GM03348 (cell line): ENCODE measurements at regions not wholly inside any gene's neighbourhood (a gene's known extent, or its start where the extent isn't known, plus 50 kb on each side); places are given as distances from the start of the nearest gene placed in this dataset.

Experiments used
- DNase-seq: peaks from one replicate; pipeline ENCODE4 v3.0.0; 2012; ENCODE audit warnings: low spot score

DNA sequence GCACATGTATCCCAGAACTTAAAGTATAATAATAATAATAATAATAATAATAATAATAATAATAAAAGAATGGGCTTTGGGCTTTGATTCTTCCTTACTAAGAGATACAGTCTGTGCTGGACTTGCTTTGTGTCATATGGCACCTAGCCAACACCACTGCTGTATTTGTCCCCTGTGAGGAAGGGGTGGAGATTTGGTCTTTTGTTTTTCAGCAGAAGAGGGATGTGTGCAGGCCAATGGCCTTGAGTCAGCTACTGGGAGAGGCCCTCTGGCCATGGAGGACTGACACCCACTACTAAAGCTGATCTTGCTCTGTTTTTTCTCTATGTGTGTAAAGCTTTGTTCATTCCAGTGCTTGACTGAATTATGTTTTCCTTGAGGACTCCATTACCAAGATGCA, 573.0 kb upstream of the PCDH15 start:
- no peak for DNase-seq

DNA sequence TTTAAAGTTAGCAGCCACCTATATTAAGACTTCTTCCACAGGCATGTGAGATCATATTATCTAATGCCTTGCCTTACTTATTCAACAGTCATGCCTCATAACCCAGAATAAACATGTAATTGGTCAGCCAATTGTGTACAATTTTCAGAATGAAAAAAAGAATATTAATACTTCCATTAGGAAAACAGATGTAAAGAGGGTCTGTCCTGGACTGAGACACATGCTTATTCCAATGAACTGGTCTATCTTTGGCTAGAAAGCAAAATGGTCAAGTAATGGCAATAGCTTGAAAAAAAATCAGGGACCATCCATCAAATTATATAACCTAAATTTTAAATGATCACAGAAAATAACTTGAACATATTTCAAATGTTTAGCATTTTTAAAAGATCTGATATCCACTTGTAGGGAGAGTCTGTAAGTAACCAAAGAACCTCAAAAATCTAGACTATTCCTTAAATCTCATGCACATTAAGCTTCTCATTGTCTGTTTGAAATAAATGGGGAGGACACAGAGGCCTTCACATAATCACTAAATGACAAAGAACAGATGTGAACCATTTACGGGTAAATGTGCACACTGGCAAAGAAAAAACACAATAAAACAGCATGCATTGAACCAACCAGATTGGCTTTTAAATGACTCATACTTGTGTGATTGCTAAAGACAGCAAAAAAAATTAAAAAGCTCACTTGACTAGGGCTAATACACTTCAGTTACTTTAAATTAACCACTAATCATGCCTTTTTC, 568.8 kb upstream of the PCDH15 start:
- peak; percentile 6 for DNase-seq

DNA sequence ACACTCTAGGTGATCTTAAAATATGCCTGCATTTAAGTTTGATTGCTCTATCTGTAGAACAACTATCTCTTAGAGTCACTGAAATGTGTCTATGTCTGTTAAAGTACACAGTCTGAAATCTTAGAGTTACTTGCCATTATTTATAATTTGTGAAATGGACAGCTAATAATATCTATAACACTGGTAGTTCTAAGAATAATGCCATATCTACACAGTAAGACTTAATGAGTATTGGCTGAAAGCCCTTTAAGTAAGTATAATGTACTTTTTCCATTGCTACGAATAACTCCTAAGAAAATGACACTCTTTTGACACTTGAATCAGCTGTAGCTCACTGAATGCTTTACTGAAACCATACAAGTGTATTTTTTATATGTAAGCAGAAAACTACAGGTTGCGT, 567.4 kb upstream of the PCDH15 start:
- no peak for DNase-seq

DNA sequence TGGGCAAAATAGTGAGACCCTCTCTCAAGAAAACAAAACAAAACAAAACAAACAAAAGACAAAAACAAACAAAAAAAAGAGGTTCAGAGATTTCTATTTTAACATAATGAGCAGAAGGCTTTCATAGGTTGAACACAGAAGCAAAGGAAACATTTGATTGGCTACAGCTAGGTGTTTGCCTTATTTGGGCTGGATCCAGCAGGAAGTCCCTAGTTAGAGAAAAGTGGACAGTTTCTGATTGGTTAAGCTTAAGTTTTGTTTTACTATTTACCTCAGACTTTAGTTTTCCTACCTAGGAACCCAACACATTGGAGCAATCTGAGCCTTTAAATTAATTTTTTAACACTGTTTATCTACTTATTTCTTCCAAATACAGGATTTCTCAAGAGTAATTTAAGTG, 566.5 kb upstream of the PCDH15 start:
- DNase-seq: no peak

DNA sequence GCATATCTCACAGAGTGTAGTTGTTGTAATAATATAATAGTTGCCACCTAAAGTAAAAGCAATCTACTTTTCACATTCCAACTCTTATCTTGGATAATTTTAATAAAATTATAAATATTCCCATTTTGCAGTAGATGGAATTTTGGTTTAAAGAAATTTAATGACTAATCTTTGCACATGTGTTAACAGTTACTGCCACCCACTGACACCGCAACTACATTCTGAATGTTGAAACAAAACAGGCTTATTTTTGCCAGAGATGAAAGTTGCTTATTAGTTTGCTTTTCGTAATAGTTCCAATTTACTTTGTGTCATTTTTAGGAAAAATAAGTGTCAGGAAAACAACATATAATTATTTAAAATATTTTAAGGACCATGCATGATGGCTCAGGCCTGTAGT, 557.5 kb upstream of the PCDH15 start:
- peak; percentile 4 for DNase-seq

DNA sequence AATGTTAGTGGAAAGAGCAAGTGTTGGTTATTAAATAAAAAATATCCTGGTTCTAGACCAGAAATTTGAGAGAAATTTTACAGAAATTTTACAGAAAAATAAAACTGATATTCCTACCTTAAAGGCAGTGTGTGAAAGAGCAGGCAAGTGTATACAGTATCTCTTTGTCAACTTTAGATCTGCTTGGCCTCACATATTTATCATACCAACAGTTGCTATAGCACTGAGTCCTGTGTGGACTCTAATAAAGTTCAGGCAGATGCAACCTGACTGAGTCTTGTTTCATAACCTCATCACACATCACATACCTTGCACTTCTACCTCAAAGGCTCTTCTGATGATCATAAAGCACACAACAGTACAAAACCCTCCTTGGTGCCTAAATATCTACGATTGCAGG, 552.4 kb upstream of the PCDH15 start:
- no peak for DNase-seq

DNA sequence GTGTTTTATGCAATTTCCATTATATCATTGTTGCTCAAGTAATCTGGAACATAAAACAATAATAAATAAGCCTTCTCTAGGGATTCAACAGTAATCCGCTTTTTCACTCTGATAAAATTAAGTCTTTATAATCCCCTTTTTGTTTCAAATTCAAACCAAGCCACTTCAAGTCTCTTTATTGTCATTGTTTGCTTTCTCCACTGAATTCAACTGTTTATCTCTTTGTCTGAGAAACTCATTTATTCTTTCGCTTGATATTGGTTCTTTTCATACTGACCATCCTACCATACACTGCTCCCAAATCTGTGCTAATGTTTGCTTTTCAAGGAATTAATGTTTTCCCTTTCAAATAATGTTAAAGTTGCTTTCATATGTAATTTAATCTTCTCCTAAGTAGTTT, 550.4 kb upstream of the PCDH15 start:
- DNase-seq: no peak

DNA sequence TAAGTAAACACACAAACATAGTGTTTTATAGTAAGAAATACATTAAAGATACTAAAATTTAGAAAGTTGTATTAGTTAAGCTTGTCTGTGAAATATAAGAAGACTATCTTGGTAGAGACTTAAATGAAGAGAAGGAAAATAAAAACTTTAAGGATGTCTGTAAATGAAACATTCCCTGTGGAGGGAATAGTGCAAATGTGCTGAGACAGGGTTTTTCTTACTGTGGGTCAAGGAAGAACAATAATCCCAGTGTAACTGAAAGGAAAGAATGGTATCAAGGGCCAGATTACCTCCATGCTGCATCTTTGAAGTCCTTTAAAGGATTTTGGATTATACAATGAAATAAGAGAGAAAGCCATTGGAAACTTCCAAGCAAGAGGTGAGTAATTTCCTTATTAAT, 547.5 kb upstream of the PCDH15 start:
- DNase-seq: no peak

DNA sequence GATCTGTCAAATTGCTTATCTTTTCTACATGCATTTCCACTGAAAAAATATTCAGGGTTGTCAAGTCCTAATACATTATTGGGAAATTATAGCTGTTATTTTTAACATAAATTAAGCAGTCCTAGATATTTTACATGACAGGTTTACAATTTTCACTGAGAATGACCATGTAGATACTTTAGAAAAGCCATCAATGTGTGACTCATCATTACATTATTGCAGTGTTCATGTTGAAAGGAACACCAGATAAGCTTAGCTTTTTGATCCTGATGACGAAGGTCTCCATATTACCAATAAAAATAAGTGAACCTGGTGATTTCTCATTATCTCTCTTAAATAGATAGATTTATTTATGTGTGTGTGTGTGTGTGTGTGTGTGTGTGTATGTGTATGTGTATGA, 529.5 kb upstream of the PCDH15 start:
- no peak for DNase-seq

DNA sequence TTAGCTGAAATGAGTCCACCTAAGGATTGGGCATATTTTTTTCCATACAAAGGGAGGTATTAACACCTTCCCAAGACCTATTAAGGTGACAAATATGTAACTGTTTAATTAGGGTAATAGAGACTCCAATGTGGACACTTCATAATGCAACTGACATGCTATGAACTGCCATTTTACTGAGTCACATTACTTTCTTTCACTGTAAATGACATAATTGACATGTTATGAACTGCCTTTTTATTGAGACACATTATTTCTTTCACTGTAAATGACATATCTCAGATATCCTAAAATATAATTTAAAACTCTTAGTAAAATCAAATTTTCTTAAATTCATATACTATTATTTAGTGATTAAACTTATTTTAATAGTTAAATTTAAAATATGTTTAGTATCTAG, 528.8 kb upstream of the PCDH15 start:
- no peak for DNase-seq

DNA sequence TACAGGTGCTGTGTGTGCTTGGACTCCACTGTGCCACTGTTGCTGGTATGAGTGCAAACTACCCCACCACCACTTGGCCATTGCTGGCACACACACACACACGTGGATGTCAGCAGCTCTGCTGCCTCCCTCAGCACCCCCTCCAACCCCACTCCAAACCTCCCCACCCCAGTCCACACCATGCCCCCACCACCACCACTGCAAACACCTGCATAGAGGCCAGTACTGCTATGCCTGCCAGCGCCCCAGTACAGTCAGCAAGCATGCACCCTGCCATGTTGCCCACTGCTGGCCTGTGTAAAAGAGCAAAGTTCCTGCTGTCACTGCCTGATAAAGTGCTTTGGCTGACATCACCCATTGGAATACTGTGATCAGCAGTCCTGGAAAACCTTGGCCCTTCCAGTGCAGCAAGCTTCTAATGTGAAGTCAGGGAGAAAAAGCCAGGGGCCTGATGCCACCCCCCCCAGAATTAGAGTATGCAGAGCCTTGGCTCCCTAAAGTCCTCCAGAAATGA, 519.2 kb upstream of the PCDH15 start:
- no peak for DNase-seq

DNA sequence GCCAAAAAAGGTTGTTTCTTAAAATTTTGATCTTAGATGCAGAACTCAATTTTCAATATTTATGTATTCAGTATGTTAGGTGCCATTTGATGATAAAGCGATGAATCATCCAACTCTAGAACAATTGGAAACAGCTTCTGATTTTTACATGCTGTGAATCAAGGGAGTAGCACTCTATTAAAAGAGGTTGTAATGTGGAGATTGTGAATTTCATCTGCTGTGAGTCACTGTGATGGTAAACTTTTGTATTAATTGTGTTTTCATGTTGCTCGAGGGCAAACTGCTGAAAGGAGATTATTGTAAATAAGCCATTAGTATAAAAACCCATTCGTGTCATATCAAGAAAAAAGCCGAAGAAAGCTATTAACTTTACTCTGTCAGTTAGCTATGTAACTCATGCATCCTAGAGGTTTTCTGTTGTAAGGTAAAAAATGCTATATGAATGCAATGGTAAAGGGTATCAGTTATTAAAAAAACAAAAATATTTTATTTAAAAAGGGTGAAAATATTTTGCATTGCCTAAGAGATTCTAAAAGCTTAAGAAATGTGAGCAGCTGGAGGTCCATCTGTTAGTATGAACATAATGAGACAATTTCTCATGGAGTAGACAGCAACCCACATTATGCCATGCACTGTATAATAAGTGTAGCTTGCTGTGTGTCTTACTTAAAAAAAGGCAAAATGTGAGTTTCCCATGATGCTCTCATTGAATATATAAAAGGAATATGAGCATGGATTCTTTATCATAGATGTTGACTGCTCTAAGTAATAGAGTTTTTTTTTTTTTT, 511.0 kb upstream of the PCDH15 start:
- no peak for DNase-seq

DNA sequence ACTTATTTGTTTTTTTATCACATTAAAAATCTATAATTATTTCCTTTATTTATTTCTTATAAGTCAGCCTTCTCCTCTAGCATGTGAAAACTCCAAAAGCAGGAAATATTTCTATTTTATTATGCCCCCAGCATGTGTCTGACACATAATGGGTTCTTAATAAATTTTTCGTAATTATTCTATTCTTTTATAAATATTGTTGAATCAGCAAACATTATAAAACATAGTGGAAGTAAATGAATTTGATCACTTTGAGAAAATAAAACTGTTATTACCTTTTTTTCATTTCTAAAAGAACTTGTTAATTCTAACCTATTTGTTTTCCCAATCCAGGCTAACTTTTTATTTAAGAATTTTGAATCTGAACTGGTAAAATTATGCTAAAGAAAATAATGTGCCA, 509.1 kb upstream of the PCDH15 start:
- no peak for DNase-seq

DNA sequence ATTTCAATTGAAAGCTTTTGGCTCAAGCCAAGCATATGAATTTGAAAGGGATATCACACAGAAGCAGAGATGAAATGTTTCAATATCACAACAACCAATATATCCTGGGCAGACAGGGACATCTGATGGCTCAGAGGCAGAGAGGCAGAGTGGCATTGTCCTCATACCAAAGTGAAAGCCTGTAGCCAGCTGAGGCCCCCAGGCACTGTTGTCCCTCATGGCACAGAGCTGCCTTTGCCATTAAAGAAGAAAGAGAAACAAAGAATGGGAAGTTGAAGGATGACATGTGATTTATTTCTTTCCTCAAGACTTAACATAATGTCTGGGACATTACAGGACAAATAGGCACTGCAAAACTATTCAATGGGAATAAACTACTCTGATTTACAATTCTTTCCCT, 504.3 kb upstream of the PCDH15 start:
- DNase-seq: no peak

DNA sequence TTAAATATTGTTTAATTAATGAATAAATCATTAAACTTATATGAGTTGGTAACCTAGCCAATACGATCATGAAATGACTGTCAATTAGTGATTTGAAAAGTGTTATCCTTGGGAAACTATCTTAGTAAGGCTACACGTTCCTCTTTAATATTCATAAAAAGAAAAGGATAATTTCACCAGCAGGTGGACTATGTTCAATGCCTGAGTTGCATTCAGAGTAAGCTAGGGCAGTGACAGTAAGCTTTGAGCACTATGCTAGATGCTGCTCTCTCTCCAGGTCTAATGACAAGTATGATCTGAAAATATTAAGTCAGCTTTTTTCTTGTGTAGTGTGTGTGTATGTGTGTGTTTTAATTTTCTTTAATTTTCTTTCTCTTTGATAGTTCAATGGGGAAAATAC, 486.3 kb upstream of the PCDH15 start:
- no peak for DNase-seq

DNA sequence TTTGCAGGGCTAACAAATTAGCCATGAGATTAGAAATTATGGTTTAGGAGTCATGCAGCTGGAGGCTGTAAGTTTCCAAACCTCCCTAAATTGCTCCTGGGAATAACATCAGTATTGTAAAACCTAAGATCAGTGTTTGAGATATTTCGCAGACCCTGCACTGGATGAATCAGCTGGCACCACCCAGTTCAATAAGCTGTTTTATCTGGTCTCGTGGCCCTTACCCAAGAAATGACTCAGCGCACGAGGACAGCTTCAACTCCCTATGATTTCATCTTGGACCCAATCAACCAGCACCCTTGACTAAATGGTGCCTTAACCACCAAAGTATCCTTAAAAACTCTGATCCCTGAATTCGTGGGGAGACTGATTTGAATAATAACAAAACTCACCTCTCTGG, 482.0 kb upstream of the PCDH15 start:
- no peak for DNase-seq

DNA sequence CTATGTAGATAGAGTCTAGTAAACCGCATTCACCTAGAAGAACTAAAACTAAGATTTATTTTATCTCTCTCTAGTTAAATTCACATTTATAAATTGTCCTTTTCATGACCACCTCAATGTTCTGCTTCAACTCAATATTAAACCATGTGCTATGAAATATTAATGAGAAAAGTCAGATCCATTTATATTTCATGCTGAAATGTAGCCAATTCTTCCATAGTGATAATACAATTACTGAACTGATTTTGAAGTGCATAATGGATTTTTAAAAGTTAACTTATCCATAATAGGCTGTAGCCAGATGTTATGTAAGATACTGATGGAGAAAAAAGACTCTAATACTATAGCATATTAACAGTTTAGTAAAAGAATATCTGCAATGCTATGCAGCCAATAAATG, 479.7 kb upstream of the PCDH15 start:
- DNase-seq: no peak

DNA sequence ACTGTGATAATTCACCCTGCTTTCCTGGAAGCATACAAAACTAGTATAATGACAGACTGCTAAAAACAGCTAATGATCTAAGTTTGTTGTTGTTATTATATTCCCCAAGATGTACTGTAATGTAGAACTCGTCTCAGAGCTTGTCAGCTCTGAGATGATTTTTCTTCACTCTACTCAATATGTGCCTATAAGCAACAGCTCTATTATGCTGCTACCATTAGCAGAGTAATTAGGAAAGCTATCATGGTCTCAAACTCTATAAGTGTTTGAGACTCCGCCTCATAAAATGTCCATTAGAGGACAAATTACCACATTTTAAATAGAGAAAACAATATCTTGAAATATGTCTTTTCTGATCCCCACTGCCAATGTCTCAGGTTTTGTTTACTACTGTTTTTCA, 476.5 kb upstream of the PCDH15 start:
- no peak for DNase-seq

DNA sequence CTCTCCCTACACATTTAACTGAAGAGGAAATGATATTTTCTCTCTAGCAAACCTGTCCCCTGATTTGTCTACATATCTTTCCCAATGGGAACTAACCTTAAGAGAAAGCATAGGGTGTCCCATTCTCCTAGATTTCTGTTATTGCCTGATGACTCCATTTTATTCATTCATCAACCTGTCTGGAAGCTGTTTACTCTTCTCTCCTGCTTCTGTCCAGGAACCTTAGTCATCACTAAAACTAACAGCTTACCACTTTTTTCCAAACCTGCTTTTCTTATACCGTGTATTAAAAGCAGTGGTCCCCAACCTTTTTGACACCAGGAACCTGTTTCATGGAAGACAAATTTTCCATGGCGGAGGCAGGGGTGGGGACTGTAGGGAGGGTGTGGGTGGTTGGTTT, 473.3 kb upstream of the PCDH15 start:
- no peak for DNase-seq

DNA sequence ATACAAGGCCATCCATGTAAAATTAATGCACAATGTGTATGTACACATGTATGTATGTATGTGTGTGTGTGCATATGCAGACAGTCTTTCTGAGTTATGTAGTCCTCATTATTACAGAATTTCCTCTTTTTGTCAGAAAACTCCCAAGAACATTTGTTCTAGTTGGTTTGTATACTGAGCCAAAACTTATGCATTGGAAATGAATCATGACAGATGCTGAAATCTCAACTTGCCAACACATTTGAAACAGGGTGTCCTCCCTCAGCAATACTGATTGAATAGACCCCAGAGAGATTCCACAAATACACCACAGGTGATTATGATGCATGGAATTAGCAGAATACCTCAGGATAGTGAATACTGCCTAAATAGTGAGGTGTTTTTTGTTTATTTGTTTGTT, 472.9 kb upstream of the PCDH15 start:
- DNase-seq: no peak

DNA sequence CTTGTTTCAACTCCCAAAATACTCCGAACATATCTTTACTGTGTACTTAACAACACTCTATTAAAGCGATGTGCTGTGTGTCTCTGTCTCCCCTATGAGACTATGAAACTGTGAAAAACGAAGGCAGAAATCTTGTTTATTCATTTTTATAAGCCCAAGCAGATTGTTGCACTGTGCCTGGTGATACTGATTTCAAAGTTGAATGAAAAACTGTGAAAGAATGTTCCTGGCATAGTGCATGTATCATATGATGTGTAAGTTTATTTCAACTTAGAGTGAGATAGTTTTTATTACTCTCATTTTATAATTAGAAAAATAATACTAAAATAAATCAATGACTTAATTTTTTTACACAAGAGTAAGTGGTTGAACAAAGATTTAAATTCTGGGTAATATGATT, 471.9 kb upstream of the PCDH15 start:
- no peak for DNase-seq

DNA sequence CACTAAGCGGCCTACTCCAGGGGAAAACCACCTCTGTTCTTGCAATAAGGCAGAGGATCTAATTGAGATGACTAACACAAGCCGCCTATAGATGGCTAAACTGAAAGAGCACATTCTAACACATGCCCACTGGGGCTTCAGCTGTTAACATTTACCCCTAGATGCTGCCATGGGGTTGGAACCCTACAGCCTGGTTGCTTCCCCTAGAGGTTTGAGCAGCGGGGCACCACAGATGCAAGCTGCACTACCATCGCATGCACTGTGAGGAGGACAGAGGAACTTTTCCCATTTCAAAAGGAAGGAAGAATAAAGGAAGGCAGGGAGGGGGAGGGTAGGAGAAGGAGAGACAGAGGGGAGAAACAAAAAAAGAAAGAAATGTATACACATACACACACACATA, 465.8 kb upstream of the PCDH15 start:
- no peak for DNase-seq

DNA sequence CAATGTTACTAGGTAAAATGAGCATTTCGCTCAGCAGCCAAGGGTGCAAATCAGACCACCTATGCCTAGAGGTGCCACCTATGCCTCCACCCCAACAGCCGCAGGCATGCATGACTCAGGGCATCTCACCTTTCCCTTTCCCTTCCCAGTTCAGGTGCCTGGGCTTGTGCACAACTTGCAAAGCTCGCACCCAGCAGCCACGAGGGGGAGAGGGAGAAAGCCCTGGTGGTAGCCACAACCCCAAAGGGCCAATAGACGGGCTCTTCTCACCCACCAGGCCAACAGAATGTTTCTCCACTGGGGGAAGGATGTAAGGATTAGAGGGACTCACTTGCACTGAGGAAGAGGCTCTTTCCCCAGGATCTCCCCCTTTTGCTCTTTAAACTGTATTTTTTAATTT, 462.3 kb upstream of the PCDH15 start:
- no peak for DNase-seq

DNA sequence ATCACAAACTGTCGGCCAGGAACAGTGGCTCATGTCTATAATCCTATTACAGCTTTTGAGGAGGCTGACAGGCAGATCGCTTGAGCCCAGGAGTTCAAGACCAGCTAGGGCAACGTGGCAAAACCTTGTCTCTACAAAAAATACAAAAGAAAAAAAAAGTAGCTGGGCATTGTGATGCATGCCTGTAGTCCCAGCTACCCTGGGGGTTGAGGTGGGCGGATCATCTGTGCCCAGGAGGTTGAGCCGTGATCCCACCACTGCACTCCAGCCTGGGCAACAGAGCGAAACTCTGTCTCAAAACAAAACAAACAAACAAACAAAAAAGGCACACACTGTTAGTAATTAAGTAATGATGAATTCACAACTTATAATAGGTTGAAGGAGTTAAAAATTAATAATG, 441.5 kb upstream of the PCDH15 start:
- no peak for DNase-seq
